GM18870 (cell line): ENCODE measurements at regions not wholly inside any gene's neighbourhood (a gene's known extent, or its start where the extent isn't known, plus 50 kb on each side); places are given as distances from the start of the nearest gene placed in this dataset.
"Not testable (repeated sequence)": the region's sequence is repeated elsewhere in the genome, so short reads cannot be mapped to it uniquely, and the experiment has no call there.

Source experiments
- ATAC-seq: cut with Tn5 transposase; IDR thresholded peaks from one replicate; pipeline ENCODE4 v1.9.1; 2021; ENCODE audit warnings: moderate library complexity; ENCODE audit not compliant: unreplicated experiment

DNA sequence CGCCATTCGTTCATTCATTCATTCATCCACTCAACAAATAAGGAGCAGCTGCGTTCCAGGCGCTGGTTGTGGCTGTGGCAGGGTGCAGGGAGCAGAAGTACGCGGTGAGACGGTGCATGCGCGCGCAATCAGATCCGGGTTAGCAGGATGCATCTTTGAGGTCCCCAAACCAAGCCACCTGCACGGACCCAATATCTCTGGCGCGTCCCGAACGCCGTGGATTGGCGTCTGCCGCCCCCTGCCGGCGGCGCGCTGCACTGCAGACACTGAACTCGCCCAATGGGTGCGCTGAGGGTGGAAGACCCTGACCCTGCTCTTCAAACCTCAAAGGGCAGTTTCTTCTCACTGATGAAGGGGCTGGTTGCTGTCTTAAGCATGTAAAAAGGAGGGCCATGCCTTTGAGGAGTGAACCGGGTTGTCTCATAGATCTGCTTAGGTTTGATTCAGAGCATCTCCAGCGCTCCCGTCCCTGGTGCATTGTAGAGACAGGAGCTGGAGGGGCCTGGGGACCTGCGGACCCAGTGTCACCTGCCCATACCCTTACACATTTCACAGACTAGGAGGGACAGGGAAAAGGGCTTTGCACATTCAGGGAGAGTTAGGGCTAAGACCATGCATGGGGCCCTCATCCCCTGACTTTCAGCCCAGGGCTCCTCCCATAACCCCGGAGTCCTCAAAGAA is 102.5 kb downstream of the RAMP3 start:
- no peak for ATAC-seq

GRCh38 chr7:45267262-45267661 is 109.7 kb downstream of the RAMP3 start:
- ATAC-seq, result no peak

DNA sequence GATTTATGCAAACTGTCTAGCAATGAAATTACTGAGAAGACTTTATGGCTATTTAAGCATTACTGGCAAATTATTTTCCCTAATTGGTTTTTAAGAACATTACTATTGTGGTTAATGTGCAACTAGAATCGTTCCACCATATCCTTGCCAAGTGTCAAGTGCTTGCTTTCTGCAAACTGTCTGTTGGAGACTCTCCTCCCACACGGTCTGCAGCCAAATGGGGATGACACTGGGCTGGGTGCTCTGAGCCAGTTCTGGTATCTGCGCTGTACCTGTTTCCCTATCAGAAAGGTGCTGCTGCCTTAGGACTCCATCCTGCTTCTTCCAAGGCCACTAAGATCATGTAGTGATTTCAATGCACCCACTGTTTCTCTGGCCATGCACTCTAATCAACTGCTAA is 110.4 kb downstream of the RAMP3 start:
- ATAC-seq, result no peak

- ATAC-seq, result no peak
These were observed 111.6 kb downstream of the RAMP3 start for GRCh38 chr7:45269192-45269591.

DNA sequence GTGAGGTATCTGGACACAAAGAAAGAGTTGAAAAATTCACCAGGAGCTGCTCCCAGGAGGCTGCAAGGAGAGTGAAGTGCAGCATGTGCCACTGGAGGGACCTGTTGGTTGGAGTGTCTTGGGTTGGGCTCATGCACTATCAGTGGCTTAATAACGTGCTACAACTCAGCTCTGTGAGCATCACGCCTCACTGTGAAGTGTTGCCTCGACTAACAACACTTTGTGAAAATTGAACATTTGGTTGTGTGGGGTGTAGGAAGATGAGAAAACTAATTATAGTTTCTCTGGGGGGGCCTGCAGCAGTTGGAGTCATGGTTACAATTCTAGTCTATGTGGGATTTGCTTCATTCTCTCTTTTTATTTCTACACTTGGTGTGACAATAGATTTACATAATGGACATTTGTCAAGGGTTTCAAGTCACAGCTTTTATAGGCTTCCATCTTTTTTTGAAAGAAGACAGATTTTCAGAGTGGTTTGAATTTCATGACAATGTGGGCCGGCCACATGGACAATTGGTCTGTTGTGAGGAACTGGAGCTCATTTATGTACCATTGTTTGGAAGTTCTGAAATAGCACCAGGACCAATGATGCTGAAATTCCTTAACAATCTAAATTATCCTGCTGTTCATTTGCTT is 121.3 kb downstream of the RAMP3 start:
- no peak for ATAC-seq

GRCh38 chr7:45289611-45290010 is 132.0 kb downstream of the RAMP3 start:
- ATAC-seq, result not testable (repeated sequence)

DNA sequence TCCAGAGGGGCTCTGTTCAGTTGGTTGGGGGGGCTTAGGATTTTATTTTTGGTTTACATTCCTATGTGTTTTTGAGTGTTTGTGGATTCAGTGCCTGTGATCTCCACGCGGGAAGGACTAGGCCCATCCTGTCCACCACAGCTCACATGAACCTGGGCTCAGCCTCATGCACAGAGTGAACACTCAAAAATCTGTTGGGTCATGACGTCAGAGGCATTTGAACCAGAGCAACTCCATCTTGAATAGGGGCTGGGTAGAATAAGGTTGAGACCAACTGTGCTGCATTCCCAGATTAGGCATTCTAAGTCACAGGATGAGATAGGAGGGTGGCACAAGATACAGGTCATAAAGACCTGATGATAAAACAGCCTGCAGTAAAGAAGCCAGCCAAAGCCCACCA is 133.3 kb downstream of the RAMP3 start:
- ATAC-seq, result no peak

DNA sequence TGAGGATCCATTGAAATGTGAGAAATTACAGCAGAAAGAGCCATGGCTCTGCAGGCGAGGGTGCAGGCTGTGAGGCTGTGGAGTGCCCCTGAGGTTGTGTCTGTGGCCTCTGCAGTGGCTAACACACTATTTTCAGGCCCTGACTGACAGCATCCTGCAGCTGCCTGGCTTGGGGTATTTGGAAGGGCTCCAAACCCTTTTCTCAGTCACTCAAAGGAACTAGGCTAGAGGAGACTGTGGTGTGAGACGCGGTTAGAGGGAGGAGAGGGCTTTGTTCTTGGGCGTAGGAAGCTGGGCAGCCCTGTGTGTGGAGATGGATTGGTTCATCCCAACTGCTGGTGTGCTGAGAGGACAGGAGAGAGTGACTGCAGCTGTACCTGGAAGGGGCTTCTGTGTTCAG is 134.9 kb downstream of the RAMP3 start:
- ATAC-seq, result no peak

DNA sequence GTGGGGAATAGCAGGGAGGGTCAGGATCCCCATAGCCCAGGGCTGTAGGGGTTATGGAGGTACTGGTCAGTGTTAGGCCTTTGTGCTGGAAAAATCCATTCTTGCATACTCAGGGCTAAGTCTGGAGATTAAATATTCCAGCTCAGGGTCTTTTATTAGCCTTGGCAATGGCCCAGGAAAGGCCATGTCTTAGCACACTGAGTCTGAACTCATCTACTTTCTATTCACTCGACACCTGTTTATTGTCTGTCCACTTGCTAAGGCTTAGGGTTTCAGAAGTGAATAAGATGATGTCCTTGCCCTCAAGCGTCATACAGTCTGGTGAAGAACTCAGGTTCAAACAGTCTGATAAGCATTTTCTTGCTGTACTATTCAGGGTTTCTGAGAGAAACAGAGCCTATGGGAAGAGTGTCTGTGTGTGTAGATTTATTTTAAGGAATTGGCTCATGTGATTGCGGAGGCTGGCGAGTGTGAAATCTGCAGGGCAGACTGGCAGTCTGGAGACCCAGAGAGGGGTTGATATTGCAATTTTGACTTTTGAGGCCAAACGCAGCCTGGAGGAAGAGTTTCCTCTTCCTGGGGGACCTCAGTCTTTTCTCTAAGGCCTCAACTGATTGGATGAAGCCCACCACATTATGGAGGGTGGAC is 135.8 kb downstream of the RAMP3 start:
- no peak for ATAC-seq

DNA sequence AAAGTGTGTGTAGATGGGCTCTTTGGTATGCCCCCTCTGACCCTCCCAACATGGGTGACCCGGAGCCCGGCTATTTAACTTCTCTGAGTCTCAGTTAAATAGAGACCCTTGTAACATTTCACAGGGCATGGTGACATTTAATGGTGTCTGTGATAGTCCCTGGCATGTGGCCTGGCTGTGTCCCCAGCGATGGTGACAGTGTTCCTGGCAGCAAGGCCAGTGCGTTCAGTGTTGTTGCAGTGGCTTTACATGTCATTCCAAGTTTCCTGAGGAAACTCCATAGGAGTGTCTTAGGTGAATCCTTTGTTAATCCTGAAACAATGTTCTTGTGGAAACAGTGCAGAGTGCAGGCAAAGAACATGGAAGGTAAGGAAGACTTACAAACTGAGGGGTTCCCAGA is 137.0 kb downstream of the RAMP3 start:
- no peak for ATAC-seq

DNA sequence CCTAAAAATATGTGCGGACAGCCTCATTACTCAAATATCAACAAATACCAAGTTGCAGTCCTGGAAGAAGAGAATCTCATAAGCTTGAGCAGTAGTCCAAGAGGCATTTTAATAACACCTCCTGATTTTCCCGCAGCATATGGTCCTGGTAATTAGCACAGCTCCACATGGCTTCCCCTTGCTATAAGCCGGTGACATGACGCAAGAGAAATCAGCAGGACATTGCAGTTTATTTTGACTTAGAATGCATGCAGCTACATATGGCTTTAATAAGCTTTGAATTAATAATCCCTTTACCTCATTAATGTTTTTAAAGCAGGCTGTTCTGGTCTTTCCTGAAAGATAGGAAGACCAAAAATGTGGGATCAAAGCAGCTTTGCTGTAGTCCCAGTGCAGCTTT is 137.6 kb downstream of the RAMP3 start:
- no peak for ATAC-seq

- no peak for ATAC-seq
These were observed 139.2 kb downstream of the RAMP3 start for GRCh38 chr7:45296748-45297147.

DNA sequence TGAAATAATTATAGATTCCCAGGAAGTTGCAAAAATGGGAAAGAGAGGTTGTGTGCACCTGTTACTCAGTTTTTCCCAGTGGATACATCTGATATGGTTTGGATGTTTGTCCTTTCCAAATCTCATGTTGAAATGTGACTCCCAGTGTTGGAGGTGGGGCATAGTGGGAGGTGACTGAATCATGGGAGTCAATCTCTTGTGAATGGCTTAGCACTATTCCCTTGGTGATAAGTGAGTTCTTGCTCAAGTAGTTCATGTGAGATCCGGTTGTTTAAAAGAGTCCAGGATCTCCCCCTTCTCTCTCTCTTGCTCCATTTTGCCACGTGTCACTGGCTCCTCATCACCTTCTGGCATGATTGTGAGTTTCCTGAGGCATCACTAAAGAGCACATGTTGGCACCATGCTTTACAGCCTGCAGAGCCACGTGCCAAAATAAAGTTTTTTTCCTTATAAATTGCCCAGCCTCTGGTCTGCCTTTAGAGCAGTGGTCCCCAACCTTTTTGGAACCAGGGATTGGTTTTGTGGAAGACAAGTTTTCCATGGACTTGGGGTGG is 149.2 kb downstream of the RAMP3 start:
- no peak for ATAC-seq

GRCh38 chr7:45311597-45311996 is 154.0 kb downstream of the RAMP3 start:
- no peak for ATAC-seq

DNA sequence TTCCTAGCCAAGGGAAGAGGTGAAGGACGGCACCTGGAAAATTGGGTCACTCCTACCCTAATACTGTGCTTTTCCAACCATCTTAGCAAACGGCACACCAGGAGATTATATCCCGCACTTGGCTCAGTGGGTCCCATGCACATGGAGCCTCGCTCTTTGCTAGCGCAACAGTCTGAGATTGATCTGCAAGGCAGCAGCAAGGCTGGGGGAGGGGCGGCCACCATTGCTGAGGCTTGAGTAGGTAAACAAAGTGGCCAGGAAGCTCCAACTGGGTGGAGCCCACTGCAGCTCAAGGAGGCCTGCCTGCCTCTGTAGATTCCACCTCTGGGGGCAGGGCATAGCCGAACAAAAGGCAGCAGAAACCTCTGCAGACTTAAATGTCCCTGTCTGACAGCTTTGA is 157.9 kb downstream of the RAMP3 start:
- not testable (repeated sequence) for ATAC-seq

- ATAC-seq, result no peak
These were observed 167.2 kb downstream of the RAMP3 start for GRCh38 chr7:45324683-45325237.

GRCh38 chr7:45325378-45325777 is 167.8 kb downstream of the RAMP3 start:
- ATAC-seq, result no peak

GRCh38 chr7:45328403-45328981 is 170.9 kb downstream of the RAMP3 start:
- ATAC-seq, result no peak

DNA sequence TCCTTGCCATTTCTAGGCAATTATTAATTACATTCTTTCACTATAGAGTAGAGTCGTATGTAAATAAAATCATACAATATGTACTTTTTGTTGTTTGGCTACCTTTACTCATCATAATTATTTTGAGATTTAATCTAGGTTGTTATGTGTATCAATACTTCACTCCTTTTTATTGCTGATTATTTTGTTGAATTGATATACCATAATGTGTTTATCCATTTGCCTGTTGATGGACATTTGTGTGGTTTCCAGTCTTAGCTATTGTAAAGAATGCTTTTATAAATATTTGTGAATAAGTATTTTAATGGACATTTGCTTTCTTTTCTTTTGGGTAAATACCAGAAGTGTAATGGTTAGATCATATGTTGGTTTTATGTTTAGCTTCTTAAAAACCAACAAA is 174.0 kb downstream of the RAMP3 start:
- ATAC-seq, result no peak

DNA sequence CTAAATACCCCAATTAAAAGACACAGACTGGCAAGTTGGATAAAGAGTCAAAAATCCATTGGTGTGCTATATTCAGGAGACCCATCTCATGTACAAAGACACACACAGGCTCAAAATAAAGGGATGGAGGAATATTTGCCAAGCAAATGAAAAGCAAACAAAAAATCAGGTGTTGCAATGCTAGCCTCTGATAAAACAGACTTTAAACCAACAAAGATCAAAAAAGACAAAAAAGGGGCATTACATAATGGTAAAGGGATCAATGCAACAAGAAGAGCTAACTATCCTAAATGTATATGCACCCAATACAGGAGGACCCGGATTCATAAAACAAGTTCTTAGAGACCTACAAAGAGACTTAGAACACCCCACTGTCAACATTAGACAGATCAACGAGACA is 177.4 kb downstream of the RAMP3 start:
- not testable (repeated sequence) for ATAC-seq

DNA sequence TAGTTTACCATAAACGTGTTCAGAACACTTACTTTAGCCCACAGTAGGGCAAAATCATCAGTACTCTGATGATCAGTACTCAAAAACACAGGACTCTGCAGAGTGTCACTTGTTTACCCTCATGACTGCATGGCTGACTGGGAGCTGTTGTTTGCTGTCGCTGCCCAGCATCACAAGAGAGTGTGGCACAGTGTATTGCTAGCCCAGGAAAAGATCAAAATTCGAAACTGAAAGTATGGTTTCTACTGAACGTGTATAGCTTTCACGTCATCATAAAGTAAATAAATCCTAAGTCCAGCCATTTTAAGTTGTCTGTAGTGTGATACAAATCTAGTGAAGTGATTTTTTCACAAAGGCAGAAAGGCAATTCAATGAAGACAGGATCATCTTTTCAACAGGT is 184.6 kb downstream of the RAMP3 start:
- no peak for ATAC-seq
